Kidney (tissue), 13 donors: ENCODE measurements at regions not wholly inside any gene's neighbourhood (a gene's known extent, or its start where the extent isn't known, plus 50 kb on each side); places are given as distances from the start of the nearest gene placed in this dataset.

Experiments
- DNase-seq, 5 donors: peaks; one replicate each; pipeline ENCODE4 v3.0.0-alpha.2; 2013 to 2020
- FAIRE-seq: peaks from 2 replicates; lab custom pipeline; 2012; peaks lifted over from hg19 to GRCh38; lab: Jason Lieb, UNC
- H3K27ac ChIP-seq, 2 donors: one replicate each; pipeline ENCODE4 v1.7.0; 2013; ENCODE audit warnings: low read depth in 2 of 2, low read length in 2 of 2, inconsistent platforms in 1 of 2
- H3K27me3 ChIP-seq: one replicate; pipeline ENCODE4 v1.7.1; 2013; ENCODE audit warnings: low read length, inconsistent platforms; ENCODE audit not compliant: control insufficient read depth, insufficient read depth
- H3K36me3 ChIP-seq, 3 donors: one replicate each; pipeline versions ENCODE4 v1.7.0 to v1.7.1; 2013; ENCODE audit warnings: low read length in 3 of 3, control low read depth in 1 of 3, inconsistent platforms in 1 of 3; ENCODE audit not compliant: insufficient read depth in 3 of 3, control insufficient read depth in 2 of 3
- H3K4me1 ChIP-seq, 3 donors: one replicate each; pipeline versions ENCODE4 v1.7.0 to v1.7.1; 2013; ENCODE audit warnings: low read length in 3 of 3, inconsistent platforms in 1 of 3, low read depth in 1 of 3; ENCODE audit not compliant: control insufficient read depth in 2 of 3, insufficient read depth in 2 of 3
- H3K4me3 ChIP-seq, 3 donors: one replicate each; pipeline versions ENCODE4 v1.7.0 to v1.8.1; 2013; ENCODE audit warnings: low read length in 3 of 3, control low read depth in 1 of 3, inconsistent platforms in 1 of 3
- H3K9ac ChIP-seq, 3 donors: one replicate each; pipeline versions ENCODE4 v1.7.0 to v1.7.1; 2013; ENCODE audit warnings: low read length in 3 of 3, control low read depth in 1 of 3, inconsistent platforms in 1 of 3
- H3K9me3 ChIP-seq, 3 donors: one replicate each; pipeline versions ENCODE4 v1.7.0 to v1.7.1; 2013; ENCODE audit warnings: low read length in 3 of 3, control low read depth in 1 of 3, inconsistent platforms in 1 of 3; ENCODE audit not compliant: control insufficient read depth in 2 of 3, insufficient read depth in 1 of 3
- CTCF ChIP-seq: IDR thresholded peaks from 3 replicates; pipeline ENCODE4 v1.5.1; 2012; ENCODE audit warnings: mild to moderate bottlenecking, moderate library complexity, borderline replicate concordance; ENCODE audit not compliant: insufficient read depth; ENCODE audit errors: extremely low read depth
- intact Hi-C: fragments of 100-400 bp; cut with DNase I; formaldehyde crosslinking; loops from one replicate; pipeline ENCODE4 v1.11.1; 2022
- donor health status: control.
- donor health status: control.
- donor health status: control.
- donor health status: control.
- donor health status: control.
- donor health status: DM: yes; HTN: yes; CAD: no.
- donor health status: Normal renal cell carcinoma (clear cell type).

GRCh38 chr21:27196651-27197050 lies 229.8 kb upstream of the ADAMTS5 start:
- FAIRE-seq: no peak
- no peaks in the 10 kb centered on the region for H3K36me3 ChIP-seq

GRCh38 chr21:27192281-27192949 lies 225.5 kb upstream of the ADAMTS5 start:
- Histone ChIP-seq H3K4me1 (no peaks in the 10 kb centered on the region), H3K27me3 (no peaks in the 10 kb centered on the region), H3K27ac (no peak overlapping the region), H3K9me3 (no peaks in the 10 kb centered on the region), H3K4me3 (no peak overlapping the region), H3K36me3 (no peaks in the 10 kb centered on the region), H3K9ac (no peak overlapping the region)
- FAIRE-seq: no peak
- intact Hi-C loops: no loop called here
- no peak for DNase-seq
- no peak for TF ChIP-seq CTCF

More at GRCh38 chr21:27196651-27197050, 229.8 kb upstream of the ADAMTS5 start:
- no peak overlapping the region for H3K4me3 ChIP-seq
- no peak for DNase-seq
- H3K27ac ChIP-seq: no peak overlapping the region
- no peaks in the 10 kb centered on the region for H3K9me3 ChIP-seq
- intact Hi-C loops: no loop called here
- H3K4me1 ChIP-seq: no peaks in the 10 kb centered on the region
- H3K27me3 ChIP-seq: no peaks in the 10 kb centered on the region
- no peak for TF ChIP-seq CTCF
- no peak overlapping the region for H3K9ac ChIP-seq

- no peaks in the 10 kb centered on the region for H3K4me1 ChIP-seq
- DNase-seq: peak in 3 of 5 donors; percentile 13 to 80 (median 53)
- H3K27ac ChIP-seq: no peak overlapping the region
- H3K27me3 ChIP-seq: no peaks in the 10 kb centered on the region
- TF ChIP-seq CTCF: no peak
- intact Hi-C loops: no loop called here
- no peaks in the 10 kb centered on the region for H3K9me3 ChIP-seq
- H3K4me3 ChIP-seq: no peak overlapping the region
- peak; percentile 8 for FAIRE-seq
- H3K36me3 ChIP-seq: no peaks in the 10 kb centered on the region
- no peak overlapping the region for H3K9ac ChIP-seq
These were observed 223.7 kb upstream of the ADAMTS5 start for GRCh38 chr21:27190601-27191000.

GRCh38 chr21:27189870-27190269 lies 223.0 kb upstream of the ADAMTS5 start:
- DNase-seq: peak in 2 of 5 donors; percentile 19 to 47
- intact Hi-C loops: no loop called here
- Histone ChIP-seq H3K4me3 (no peak overlapping the region), H3K36me3 (no peaks in the 10 kb centered on the region), H3K27ac (peak overlapping the region in 1 of 2 donors; percentile 28), H3K4me1 (no peaks in the 10 kb centered on the region), H3K9ac (no peak overlapping the region), H3K9me3 (no peaks in the 10 kb centered on the region), H3K27me3 (no peaks in the 10 kb centered on the region)
- no peak for TF ChIP-seq CTCF
- FAIRE-seq: no peak
